ENCODE measurements at regions not wholly inside any gene's neighbourhood (a gene's known extent, or its start where the extent isn't known, plus 50 kb on each side); places are given as distances from the start of the nearest gene placed in this dataset.
A peak's percentile ranks its signal among the peaks of the same experiment; 100 is the strongest.

- Histone ChIP-seq H3K4me3 (no peak overlapping the region), H3K36me3 (no peaks in the 10 kb centered on the region), H3K4me1 (peaks cover 0 to 8% (median 0%) of the 10 kb centered on the region in 3 donors), H3K27me3 (no peaks in the 10 kb centered on the region), H3K9me3 (no peaks in the 10 kb centered on the region), H3K27ac (no peak overlapping the region)
- 75 to 86% methylated on average over 2 of the region's 2 CpGs for WGBS, 2 donors
- DNase-seq: no peak
- intact Hi-C loops (cut with DNase I): no loop called here
- TF ChIP-seq, protein P1, sequence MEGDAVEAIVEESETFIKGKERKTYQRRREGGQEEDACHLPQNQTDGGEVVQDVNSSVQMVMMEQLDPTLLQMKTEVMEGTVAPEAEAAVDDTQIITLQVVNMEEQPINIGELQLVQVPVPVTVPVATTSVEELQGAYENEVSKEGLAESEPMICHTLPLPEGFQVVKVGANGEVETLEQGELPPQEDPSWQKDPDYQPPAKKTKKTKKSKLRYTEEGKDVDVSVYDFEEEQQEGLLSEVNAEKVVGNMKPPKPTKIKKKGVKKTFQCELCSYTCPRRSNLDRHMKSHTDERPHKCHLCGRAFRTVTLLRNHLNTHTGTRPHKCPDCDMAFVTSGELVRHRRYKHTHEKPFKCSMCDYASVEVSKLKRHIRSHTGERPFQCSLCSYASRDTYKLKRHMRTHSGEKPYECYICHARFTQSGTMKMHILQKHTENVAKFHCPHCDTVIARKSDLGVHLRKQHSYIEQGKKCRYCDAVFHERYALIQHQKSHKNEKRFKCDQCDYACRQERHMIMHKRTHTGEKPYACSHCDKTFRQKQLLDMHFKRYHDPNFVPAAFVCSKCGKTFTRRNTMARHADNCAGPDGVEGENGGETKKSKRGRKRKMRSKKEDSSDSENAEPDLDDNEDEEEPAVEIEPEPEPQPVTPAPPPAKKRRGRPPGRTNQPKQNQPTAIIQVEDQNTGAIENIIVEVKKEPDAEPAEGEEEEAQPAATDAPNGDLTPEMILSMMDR (IDR thresholded peaks at IDR 0.05): no peak
- TF ChIP-seq POLR2A (IDR thresholded peaks at IDR 0.05): no peak
Measured at GRCh38 chr15:95610945-95611344, 719.6 kb upstream of the NR2F2 start.

- Histone ChIP-seq H3K36me3 (no peaks in the 10 kb centered on the region), H3K9me3 (no peaks in the 10 kb centered on the region), H3K4me1 (peaks cover 0 to 10% (median 0%) of the 10 kb centered on the region in 3 donors), H3K4me3 (no peak overlapping the region), H3K27me3 (no peaks in the 10 kb centered on the region), H3K27ac (no peak overlapping the region)
- DNase-seq: no peak
- WGBS, 2 donors: 20 to 33% methylated on average over 3 of the region's 3 CpGs
- TF ChIP-seq POLR2A (IDR thresholded peaks at IDR 0.05): no peak
- TF ChIP-seq, protein P1 (IDR thresholded peaks at IDR 0.05): no peak
- intact Hi-C loops (cut with DNase I): no loop called here
Measured at GRCh38 chr15:95615436-95615835, 715.1 kb upstream of the NR2F2 start.

DNA sequence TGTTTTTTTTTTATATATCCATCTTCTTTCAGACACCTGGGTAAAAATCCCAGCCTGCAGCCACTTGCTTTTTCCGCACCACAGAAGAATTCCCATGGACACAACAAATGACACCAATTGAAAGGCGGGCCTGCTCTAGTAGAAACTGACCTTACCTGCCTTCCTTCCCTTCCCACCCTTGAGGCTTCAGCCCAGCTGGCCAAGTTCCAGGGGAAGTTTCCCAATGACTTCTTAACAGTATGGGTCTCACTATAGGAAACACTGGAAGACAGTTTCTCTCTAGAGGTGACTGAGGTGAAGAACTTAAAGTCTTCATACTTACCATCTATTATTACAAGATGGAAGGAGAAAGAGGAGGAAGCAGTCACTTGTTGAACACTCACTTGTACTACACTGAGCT lies 714.2 kb upstream of the NR2F2 start:
- no peaks in the 10 kb centered on the region for H3K27me3 ChIP-seq
- no peaks in the 10 kb centered on the region for H3K36me3 ChIP-seq
- TF ChIP-seq, protein P1 (IDR thresholded peaks at IDR 0.05): no peak
- TF ChIP-seq POLR2A (IDR thresholded peaks at IDR 0.05): no peak
- peaks cover 0 to 10% (median 0%) of the 10 kb centered on the region in 3 donors for H3K4me1 ChIP-seq
- H3K27ac ChIP-seq: no peak overlapping the region
- H3K9me3 ChIP-seq: no peaks in the 10 kb centered on the region
- WGBS, 2 donors: 72 to 78% methylated on average over 2 of the region's 2 CpGs
- no peak overlapping the region for H3K4me3 ChIP-seq
- intact Hi-C loops (cut with DNase I): no loop called here
- no peak for DNase-seq

GRCh38 chr15:95620934-95621579 lies 709.4 kb upstream of the NR2F2 start:
- peaks cover 0 to under 1% (median 0%) of the 10 kb centered on the region in 3 donors for H3K4me1 ChIP-seq
- intact Hi-C loops (cut with DNase I): no loop called here
- no peak for DNase-seq
- TF ChIP-seq POLR2A (IDR thresholded peaks at IDR 0.05): no peak
- TF ChIP-seq, protein P1 (IDR thresholded peaks at IDR 0.05): no peak
- no peaks in the 10 kb centered on the region for H3K36me3 ChIP-seq
- no peaks in the 10 kb centered on the region for H3K27me3 ChIP-seq
- H3K9me3 ChIP-seq: peaks cover 0 to 9% (median 0%) of the 10 kb centered on the region in 3 donors
- H3K27ac ChIP-seq: peak overlapping the region in 1 of 4 donors; percentile 35
- H3K4me3 ChIP-seq: no peak overlapping the region
- 55 to 86% methylated on average over 1 of the region's 1 CpG for WGBS, 2 donors

DNA sequence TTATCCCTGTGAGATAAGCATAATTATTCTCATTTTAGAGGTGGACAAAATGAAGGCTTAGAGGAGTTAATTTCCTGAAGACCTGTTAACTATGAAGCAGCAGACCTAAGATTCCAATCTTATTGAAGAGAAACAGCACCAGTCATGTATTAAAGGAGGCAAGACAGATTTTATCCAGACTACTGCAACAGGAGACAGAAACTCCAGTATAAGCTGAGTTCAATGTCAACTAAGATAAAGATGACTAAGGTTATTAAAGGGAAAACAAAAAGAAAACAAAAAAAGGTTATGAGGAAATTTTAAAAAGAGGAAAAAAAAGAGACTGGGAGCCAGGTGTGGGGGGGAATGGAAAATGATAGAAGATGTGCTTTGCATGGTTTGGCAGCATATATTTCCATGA lies 707.7 kb upstream of the NR2F2 start:
- H3K36me3 ChIP-seq: no peaks in the 10 kb centered on the region
- no peak for DNase-seq
- intact Hi-C loops (cut with DNase I): no loop called here
- H3K4me1 ChIP-seq: no peaks in the 10 kb centered on the region
- H3K27me3 ChIP-seq: no peaks in the 10 kb centered on the region
- no peak overlapping the region for H3K27ac ChIP-seq
- H3K9me3 ChIP-seq: peaks cover 0 to 9% (median 0%) of the 10 kb centered on the region in 3 donors
- TF ChIP-seq POLR2A (IDR thresholded peaks at IDR 0.05): no peak
- TF ChIP-seq, protein P1 (IDR thresholded peaks at IDR 0.05): no peak
- no peak overlapping the region for H3K4me3 ChIP-seq
